ENCODE measurements at regions not wholly inside any gene's neighbourhood (a gene's known extent, or its start where the extent isn't known, plus 50 kb on each side); places are given as distances from the start of the nearest gene placed in this dataset.

GRCh38 chr14:97832776-97833175, 1035.6 kb downstream of the VRK1 start:
- TF ChIP-seq, protein P1, sequence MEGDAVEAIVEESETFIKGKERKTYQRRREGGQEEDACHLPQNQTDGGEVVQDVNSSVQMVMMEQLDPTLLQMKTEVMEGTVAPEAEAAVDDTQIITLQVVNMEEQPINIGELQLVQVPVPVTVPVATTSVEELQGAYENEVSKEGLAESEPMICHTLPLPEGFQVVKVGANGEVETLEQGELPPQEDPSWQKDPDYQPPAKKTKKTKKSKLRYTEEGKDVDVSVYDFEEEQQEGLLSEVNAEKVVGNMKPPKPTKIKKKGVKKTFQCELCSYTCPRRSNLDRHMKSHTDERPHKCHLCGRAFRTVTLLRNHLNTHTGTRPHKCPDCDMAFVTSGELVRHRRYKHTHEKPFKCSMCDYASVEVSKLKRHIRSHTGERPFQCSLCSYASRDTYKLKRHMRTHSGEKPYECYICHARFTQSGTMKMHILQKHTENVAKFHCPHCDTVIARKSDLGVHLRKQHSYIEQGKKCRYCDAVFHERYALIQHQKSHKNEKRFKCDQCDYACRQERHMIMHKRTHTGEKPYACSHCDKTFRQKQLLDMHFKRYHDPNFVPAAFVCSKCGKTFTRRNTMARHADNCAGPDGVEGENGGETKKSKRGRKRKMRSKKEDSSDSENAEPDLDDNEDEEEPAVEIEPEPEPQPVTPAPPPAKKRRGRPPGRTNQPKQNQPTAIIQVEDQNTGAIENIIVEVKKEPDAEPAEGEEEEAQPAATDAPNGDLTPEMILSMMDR (IDR thresholded peaks at IDR 0.05): no peak
- H3K9me3 ChIP-seq: no peaks in the 10 kb centered on the region
- intact Hi-C loops (cut with DNase I; ENCODE audit: low total_unique reads): no loop called here
- no peak overlapping the region for H3K27ac ChIP-seq
- H3K4me1 ChIP-seq: no peaks in the 10 kb centered on the region
- no peak for DNase-seq
- no peak overlapping the region for H3K4me3 ChIP-seq
- H3K36me3 ChIP-seq: no peaks in the 10 kb centered on the region
- no peaks in the 10 kb centered on the region for H3K27me3 ChIP-seq

DNA sequence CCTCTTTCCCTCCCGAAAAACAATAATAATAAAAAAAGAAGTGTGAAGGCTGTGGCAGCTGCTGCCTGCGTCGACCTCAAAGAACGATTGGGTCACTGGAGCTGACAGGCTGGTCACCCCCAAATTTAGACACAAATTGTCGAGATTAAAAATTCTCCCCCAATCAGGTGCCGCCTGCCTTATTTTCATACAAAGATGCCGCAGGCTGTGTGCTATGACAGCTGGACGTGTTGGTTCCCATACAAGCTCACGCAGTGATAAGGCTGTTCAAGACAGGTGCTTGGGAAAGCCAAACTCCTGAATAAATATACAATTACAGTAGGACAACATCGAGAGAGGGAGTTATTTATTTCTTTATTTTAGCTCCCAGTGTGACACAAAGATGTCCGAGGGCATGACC, 1041.8 kb downstream of the VRK1 start:
- intact Hi-C loops (cut with DNase I; ENCODE audit: low total_unique reads): no loop called here
- Histone ChIP-seq H3K36me3 (no peaks in the 10 kb centered on the region), H3K4me1 (no peaks in the 10 kb centered on the region), H3K9me3 (no peaks in the 10 kb centered on the region), H3K4me3 (no peak overlapping the region), H3K27me3 (peaks cover 0 to 3% of the 10 kb centered on the region in 2 donors), H3K27ac (no peak overlapping the region)
- DNase-seq: no peak
- TF ChIP-seq, protein P1 (IDR thresholded peaks at IDR 0.05): no peak

GRCh38 chr14:97840159-97840558, 1043.0 kb downstream of the VRK1 start:
- intact Hi-C loops (cut with DNase I; ENCODE audit: low total_unique reads): no loop called here
- TF ChIP-seq, protein P1 (IDR thresholded peaks at IDR 0.05): no peak
- Histone ChIP-seq H3K4me1 (no peaks in the 10 kb centered on the region), H3K4me3 (no peak overlapping the region), H3K9me3 (no peaks in the 10 kb centered on the region), H3K27me3 (peaks cover 0 to 7% of the 10 kb centered on the region in 2 donors), H3K27ac (no peak overlapping the region), H3K36me3 (no peaks in the 10 kb centered on the region)
- no peak for DNase-seq

- Histone ChIP-seq H3K9me3 (no peaks in the 10 kb centered on the region), H3K27ac (no peak overlapping the region), H3K4me3 (no peak overlapping the region), H3K36me3 (no peaks in the 10 kb centered on the region), H3K27me3 (peaks cover 0 to 7% of the 10 kb centered on the region in 2 donors), H3K4me1 (no peaks in the 10 kb centered on the region)
- TF ChIP-seq, protein P1 (IDR thresholded peaks at IDR 0.05): no peak
- intact Hi-C loops (cut with DNase I; ENCODE audit: low total_unique reads): no loop called here
- no peak for DNase-seq
These were observed 1044.6 kb downstream of the VRK1 start for GRCh38 chr14:97841762-97842161.

DNA sequence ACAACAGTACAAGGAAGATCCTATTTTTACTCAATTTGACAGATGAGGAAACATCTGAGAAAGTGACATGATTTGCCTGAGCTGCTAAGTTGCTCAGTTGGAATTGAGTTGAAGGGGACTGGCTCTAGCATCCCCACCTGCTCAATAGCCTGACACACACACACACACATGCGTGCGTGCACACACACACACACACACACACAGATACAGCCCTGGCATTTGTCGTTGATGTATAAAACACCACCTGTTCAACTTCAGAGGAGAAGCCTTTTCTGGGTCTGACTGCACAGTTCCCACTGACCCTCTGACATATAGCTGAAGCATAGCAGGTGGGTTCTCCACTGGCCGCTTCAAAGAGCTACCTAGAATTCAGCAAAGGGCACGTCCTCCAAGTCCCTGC, 1045.9 kb downstream of the VRK1 start:
- intact Hi-C loops (cut with DNase I; ENCODE audit: low total_unique reads): no loop called here
- peaks cover 0 to 7% of the 10 kb centered on the region in 2 donors for H3K27me3 ChIP-seq
- no peaks in the 10 kb centered on the region for H3K36me3 ChIP-seq
- no peak overlapping the region for H3K27ac ChIP-seq
- H3K9me3 ChIP-seq: no peaks in the 10 kb centered on the region
- no peaks in the 10 kb centered on the region for H3K4me1 ChIP-seq
- TF ChIP-seq, protein P1 (IDR thresholded peaks at IDR 0.05): no peak
- no peak overlapping the region for H3K4me3 ChIP-seq
- DNase-seq: no peak

- no peaks in the 10 kb centered on the region for H3K9me3 ChIP-seq
- no peak for DNase-seq
- H3K36me3 ChIP-seq: no peaks in the 10 kb centered on the region
- H3K27me3 ChIP-seq: peaks cover 0 to 7% of the 10 kb centered on the region in 2 donors
- intact Hi-C loops (cut with DNase I; ENCODE audit: low total_unique reads): no loop called here
- TF ChIP-seq, protein P1 (IDR thresholded peaks at IDR 0.05): no peak
- H3K4me3 ChIP-seq: no peak overlapping the region
- no peaks in the 10 kb centered on the region for H3K4me1 ChIP-seq
- no peak overlapping the region for H3K27ac ChIP-seq
These were observed 1046.9 kb downstream of the VRK1 start for GRCh38 chr14:97844042-97844441.
